Neural cell (in vitro differentiated cells): ENCODE measurements at regions not wholly inside any gene's neighbourhood (a gene's known extent, or its start where the extent isn't known, plus 50 kb on each side); places are given as distances from the start of the nearest gene placed in this dataset.

Experiments used
- CTCF ChIP-seq: fragments of 450-650 bp; IDR thresholded peaks from 2 replicates; pipeline ENCODE4 v1.5.1; 2014; ENCODE audit warnings: antibody characterized with exemption, mild to moderate bottlenecking, moderate library complexity; ENCODE audit not compliant: poor library complexity, severe bottlenecking
- EP300 ChIP-seq: fragments of 450-650 bp; conservative IDR thresholded peaks from 2 replicates; pipeline ENCODE4 v1.6.1; 2014; ENCODE audit warnings: antibody characterized with exemption, mild to moderate bottlenecking, moderate library complexity; ENCODE audit not compliant: poor library complexity, severe bottlenecking
- EZH2 ChIP-seq: fragments of 200-600, 300-800 bp; shearing (Covaris generic), sonication (generic); IDR thresholded peaks from 2 replicates; pipeline ENCODE4 v1.6.1; 2014; ENCODE audit warnings: antibody characterized with exemption, low read length, borderline replicate concordance, mild to moderate bottlenecking; ENCODE audit not compliant: insufficient read depth, poor library complexity, severe bottlenecking
- POLR2AphosphoS5 ChIP-seq: IDR thresholded peaks from 2 replicates; pipeline ENCODE4 v1.6.1; 2012

- TF ChIP-seq CTCF: no peak
- no peak for TF ChIP-seq EP300
- no peak for TF ChIP-seq POLR2AphosphoS5
- no peak for TF ChIP-seq EZH2
Measured at GRCh38 chr1:175888996-175889395, 145.6 kb upstream of the TNR start.
